A549 (cell line): ENCODE measurements at regions not wholly inside any gene's neighbourhood (a gene's known extent, or its start where the extent isn't known, plus 50 kb on each side); places are given as distances from the start of the nearest gene placed in this dataset.

Source experiments
- ATAC-seq, 2 experiments: fragments of 200-7000 bp in 1 of 2; fragments of >200 bp in 1 of 2; cut with Nextera tagmentation in 1 of 2; cut with Tn5 transposase in 1 of 2; 3 replicates each; pipeline versions ENCODE4 v1.8.0 to v1.9.1; 2018 to 2020; ENCODE audit warnings: mild to moderate bottlenecking in 1 of 2, moderate library complexity in 1 of 2
- CTCF ChIA-PET: fragments of 300-600 bp; sonication (Branson Sonifier 250); formaldehyde crosslinking; extraction: SDS; loops from one replicate; lab custom pipeline; 2021; ENCODE audit warnings: antibody characterized with exemption, inconsistent platforms; lab: Yijun Ruan, JAX
- POLR2A ChIA-PET: fragments of 350-600 bp; formaldehyde crosslinking; extraction: SDS; loops from one replicate; lab custom pipeline; 2021; ENCODE audit warnings: antibody characterized with exemption, inconsistent platforms; lab: Yijun Ruan, JAX
- DNase-seq, 2 experiments: peaks; one replicate each; pipeline versions ENCODE4 v3.0.0 to v3.0.0-alpha.2; 2011 to 2016; ENCODE audit warnings: low read depth in 1 of 2, low spot score in 1 of 2
- FAIRE-seq: peaks from 2 replicates; lab custom pipeline; 2011; peaks lifted over from hg19 to GRCh38; lab: Jason Lieb, UNC
- H3K27ac ChIP-seq, 2 experiments: fragments of >200 bp; sonication (Bioruptor Twin); formaldehyde crosslinking; 3 replicates each; pipeline ENCODE4 v1.5.1; 2016 to 2017
- H3K4me1 ChIP-seq: fragments of >200 bp; sonication (Bioruptor Twin); formaldehyde crosslinking; 3 replicates; pipeline ENCODE4 v1.6.1; 2016
- H3K4me2 ChIP-seq: fragments of >200 bp; sonication (Bioruptor Twin); formaldehyde crosslinking; 3 replicates; pipeline ENCODE4 v1.6.1; 2016
- H3K4me3 ChIP-seq: fragments of >200 bp; sonication (Bioruptor Twin); formaldehyde crosslinking; 3 replicates; pipeline ENCODE4 v1.5.1; 2016
- H3K9me3 ChIP-seq: fragments of >200 bp; sonication (Bioruptor Twin); formaldehyde crosslinking; 3 replicates; pipeline ENCODE4 v1.6.1; 2016
- ATOH8 ChIP-seq: fragments of 250-450 bp; sonication (Bioruptor Pico); IDR thresholded peaks from 2 replicates; pipeline ENCODE4 v1.5.0; 2020; ENCODE audit warnings: low read depth, mild to moderate bottlenecking, moderate library complexity
- CBX2 ChIP-seq: fragments of 200-600 bp; sonication (generic); IDR thresholded peaks from 2 replicates; pipeline ENCODE4 v1.6.1; 2016; ENCODE audit warnings: low read depth, mild to moderate bottlenecking, borderline replicate concordance
- CEBPB ChIP-seq, 2 experiments: fragments of >200 bp in 1 of 2; sonication (Bioruptor Twin) in 1 of 2; formaldehyde crosslinking in 1 of 2; IDR thresholded peaks; 2 replicates each; pipeline ENCODE4 v1.6.1; 2012 to 2016
- E2F6 ChIP-seq: IDR thresholded peaks from 2 replicates; pipeline ENCODE4 v1.6.1; 2012; ENCODE audit warnings: low read depth, borderline replicate concordance
- EHF ChIP-seq: fragments of 250-450 bp; sonication (Bioruptor Pico); IDR thresholded peaks from 2 replicates; pipeline ENCODE4 v1.5.0; 2020; ENCODE audit warnings: mild to moderate bottlenecking
- FOSB ChIP-seq: fragments of 250-450 bp; sonication (Bioruptor Pico); IDR thresholded peaks from 2 replicates; pipeline ENCODE4 v1.5.0; 2020; ENCODE audit warnings: mild to moderate bottlenecking, moderate library complexity
- FOXS1 ChIP-seq: fragments of 250-450 bp; sonication (Bioruptor Pico); IDR thresholded peaks from 2 replicates; pipeline ENCODE4 v1.5.0; 2020; ENCODE audit warnings: mild to moderate bottlenecking, moderate library complexity
- GATA3 ChIP-seq: IDR thresholded peaks from 2 replicates; pipeline ENCODE4 v1.6.1; 2012; ENCODE audit warnings: borderline replicate concordance
- HOXA7 ChIP-seq: fragments of 250-450 bp; sonication (Bioruptor Pico); IDR thresholded peaks from 2 replicates; pipeline ENCODE4 v1.5.0; 2020; ENCODE audit warnings: mild to moderate bottlenecking, moderate library complexity
- HOXB13 ChIP-seq: fragments of 250-450 bp; sonication (Bioruptor Pico); IDR thresholded peaks from 2 replicates; pipeline ENCODE4 v1.5.0; 2020; ENCODE audit warnings: low read depth, mild to moderate bottlenecking, moderate library complexity
- HOXB5 ChIP-seq: fragments of 250-450 bp; sonication (Bioruptor Pico); IDR thresholded peaks from 2 replicates; pipeline ENCODE4 v1.5.0; 2020; ENCODE audit warnings: mild to moderate bottlenecking, moderate library complexity
- JUN ChIP-seq, 2 experiments: fragments of >200 bp; sonication (Bioruptor Twin); formaldehyde crosslinking; IDR thresholded peaks; 2 replicates in 1 of 2; 3 replicates in 1 of 2; pipeline ENCODE4 v1.6.1; 2016 to 2017
- KDM1A ChIP-seq: fragments of 200-600 bp; sonication (generic); IDR thresholded peaks from 2 replicates; pipeline ENCODE4 v1.6.1; 2016; ENCODE audit warnings: low read depth, mild to moderate bottlenecking
- MAFK ChIP-seq: fragments of 450-650 bp; IDR thresholded peaks from 2 replicates; pipeline ENCODE4 v1.6.1; 2014; ENCODE audit not compliant: partially characterized antibody
- MYC ChIP-seq: IDR thresholded peaks from 2 replicates; pipeline ENCODE4 v1.6.1; 2012; ENCODE audit warnings: mild to moderate bottlenecking, inconsistent platforms, low read length, improper control_type of control experiment, borderline replicate concordance
- NR3C1 ChIP-seq: fragments of >200 bp; sonication (Bioruptor Twin); formaldehyde crosslinking; IDR thresholded peaks from 3 replicates; pipeline ENCODE4 v1.6.1; 2017
- POLR2A ChIP-seq: IDR thresholded peaks from 2 replicates; pipeline ENCODE4 v1.6.1; 2012; ENCODE audit warnings: mild to moderate bottlenecking, low read length
- POLR2AphosphoS2 ChIP-seq: conservative IDR thresholded peaks from 2 replicates; pipeline ENCODE4 v1.6.1; 2012; ENCODE audit warnings: low read length, improper control_type of control experiment, inconsistent platforms
- REST ChIP-seq: fragments of 200-600 bp; sonication (generic); IDR thresholded peaks from 2 replicates; pipeline ENCODE4 v1.6.1; 2016; ENCODE audit warnings: antibody characterized with exemption, mild to moderate bottlenecking, moderate library complexity
- RFX5 ChIP-seq: fragments of 450-650 bp; IDR thresholded peaks from 2 replicates; pipeline ENCODE4 v1.7.1; 2014; ENCODE audit warnings: antibody characterized with exemption, mild to moderate bottlenecking, moderate library complexity
- RNF2 ChIP-seq: fragments of 200-600 bp; sonication (generic); IDR thresholded peaks from 2 replicates; pipeline ENCODE4 v1.6.1; 2016; ENCODE audit warnings: low read depth, mild to moderate bottlenecking, antibody characterized with exemption, moderate library complexity, borderline replicate concordance
- SMC3 ChIP-seq: fragments of >200 bp; sonication (Bioruptor Twin); formaldehyde crosslinking; IDR thresholded peaks from 3 replicates; pipeline ENCODE4 v1.6.1; 2018; ENCODE audit warnings: inconsistent platforms
- USF2 ChIP-seq: fragments of 450-650 bp; IDR thresholded peaks from 2 replicates; pipeline ENCODE4 v1.6.1; 2014; ENCODE audit warnings: antibody characterized with exemption
- ZC3H11A ChIP-seq: fragments of 450-650 bp; IDR thresholded peaks from 2 replicates; pipeline ENCODE4 v1.6.1; 2014; ENCODE audit warnings: antibody characterized with exemption, mild to moderate bottlenecking
- ZNF302 ChIP-seq: fragments of 250-450 bp; sonication (Bioruptor Pico); IDR thresholded peaks from 2 replicates; pipeline ENCODE4 v1.9.0; 2021; ENCODE audit warnings: inconsistent platforms, mild to moderate bottlenecking, moderate library complexity
- ZSCAN20 ChIP-seq: fragments of 250-450 bp; sonication (Bioruptor Pico); IDR thresholded peaks from 2 replicates; pipeline ENCODE4 v1.8.0; 2022; ENCODE audit warnings: mild to moderate bottlenecking, moderate library complexity
- whole genome bisulfite sequencing: methylation state at CpG from one replicate; pipeline ENCODE4 v1.1.6; 2017; ENCODE audit errors: missing lambda C conversion rate; 5-methylcytosine and 5-hydroxymethylcytosine counted together
- TF ChIP-seq, protein P1 (sequence below): IDR thresholded peaks from 2 replicates; pipeline ENCODE4 v1.6.1; 2012
- TF ChIP-seq, protein P2 (sequence below): fragments of >200 bp; sonication (Bioruptor Twin); formaldehyde crosslinking; IDR thresholded peaks from 2 replicates; pipeline ENCODE4 v1.6.1; 2016
- TF ChIP-seq, protein P3 (sequence below): fragments of 250-450 bp; sonication (Bioruptor Pico); IDR thresholded peaks from 2 replicates; pipeline ENCODE4 v1.5.0; 2021; ENCODE audit warnings: mild to moderate bottlenecking, moderate library complexity, borderline replicate concordance

- TF ChIP-seq, protein P1, sequence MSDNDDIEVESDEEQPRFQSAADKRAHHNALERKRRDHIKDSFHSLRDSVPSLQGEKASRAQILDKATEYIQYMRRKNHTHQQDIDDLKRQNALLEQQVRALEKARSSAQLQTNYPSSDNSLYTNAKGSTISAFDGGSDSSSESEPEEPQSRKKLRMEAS: no peak
- TF ChIP-seq, protein P2, sequence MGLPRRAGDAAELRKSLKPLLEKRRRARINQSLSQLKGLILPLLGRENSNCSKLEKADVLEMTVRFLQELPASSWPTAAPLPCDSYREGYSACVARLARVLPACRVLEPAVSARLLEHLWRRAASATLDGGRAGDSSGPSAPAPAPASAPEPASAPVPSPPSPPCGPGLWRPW: no peak
- TF ChIP-seq REST: no peak
- TF ChIP-seq USF2: no peak
- no peak for TF ChIP-seq KDM1A
These were observed 127.0 kb upstream of the CCDC54 start (continued) for GRCh38 chr3:107250221-107250620.

- 90% methylated on average over 5 of the region's 5 CpGs for WGBS
These were observed 125.4 kb upstream of the CCDC54 start for GRCh38 chr3:107251819-107252218.

DNA sequence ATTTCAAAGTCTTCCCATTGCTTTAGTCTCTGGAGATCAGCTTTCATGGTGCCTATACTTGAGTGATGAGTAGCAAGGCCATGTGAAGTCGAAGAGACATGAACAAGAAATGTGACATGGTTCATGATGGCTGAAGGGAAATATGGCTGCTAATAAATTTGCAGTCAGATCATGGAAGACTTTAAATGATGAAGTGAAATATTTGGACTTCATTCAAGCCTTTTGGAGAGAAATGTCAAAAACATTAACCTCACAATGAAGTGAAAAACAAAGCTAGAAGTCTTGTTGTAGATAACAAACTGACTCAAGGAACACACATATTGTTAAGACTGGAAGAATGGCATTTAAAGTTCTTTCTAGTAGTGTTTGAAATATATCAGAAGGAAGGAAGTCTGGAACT, 120.3 kb upstream of the CCDC54 start:
- Histone ChIP-seq H3K4me2 (no peak overlapping the region), H3K4me1 (no peaks in the 10 kb centered on the region), H3K27ac (no peak overlapping the region), H3K4me3 (no peak overlapping the region), H3K9me3 (no peaks in the 10 kb centered on the region)
- peak; percentile 7 for FAIRE-seq
- POLR2A ChIA-PET: interaction anchor here (0.6 kb wide), 1 partner anchor 173 kb away, joined by 3 read pairs; no protein-coding TSS in a partner anchor
- CTCF ChIA-PET: interaction anchor here (0.8 to 1.9 kb wide), 3 partner anchors 9 to 173 kb away, joined by 3 to 5 read pairs (median 3); no protein-coding TSS in a partner anchor
- no peak for DNase-seq
- WGBS: 0% methylated on average over 1 of the region's 1 CpG
- no peak for ATAC-seq
- TF ChIP-seq HOXA7 (CRISPR knock-in tag) (no peak), CBX2 (no peak), JUN (IDR thresholded peaks at IDR 0.05) (no peak), POLR2A (no peak), FOSB (no peak), SMC3 (no peak), CEBPB (IDR thresholded peaks at IDR 0.05) (no peak), HOXB5 (CRISPR knock-in tag) (no peak), RNF2 (no peak), POLR2AphosphoS2 (no peak), EHF (no peak), ZSCAN20 (CRISPR knock-in tag) (no peak), MYC (no peak), ZC3H11A (no peak), HOXB13 (CRISPR knock-in tag) (no peak), GATA3 (no peak)
- TF ChIP-seq, protein P3, sequence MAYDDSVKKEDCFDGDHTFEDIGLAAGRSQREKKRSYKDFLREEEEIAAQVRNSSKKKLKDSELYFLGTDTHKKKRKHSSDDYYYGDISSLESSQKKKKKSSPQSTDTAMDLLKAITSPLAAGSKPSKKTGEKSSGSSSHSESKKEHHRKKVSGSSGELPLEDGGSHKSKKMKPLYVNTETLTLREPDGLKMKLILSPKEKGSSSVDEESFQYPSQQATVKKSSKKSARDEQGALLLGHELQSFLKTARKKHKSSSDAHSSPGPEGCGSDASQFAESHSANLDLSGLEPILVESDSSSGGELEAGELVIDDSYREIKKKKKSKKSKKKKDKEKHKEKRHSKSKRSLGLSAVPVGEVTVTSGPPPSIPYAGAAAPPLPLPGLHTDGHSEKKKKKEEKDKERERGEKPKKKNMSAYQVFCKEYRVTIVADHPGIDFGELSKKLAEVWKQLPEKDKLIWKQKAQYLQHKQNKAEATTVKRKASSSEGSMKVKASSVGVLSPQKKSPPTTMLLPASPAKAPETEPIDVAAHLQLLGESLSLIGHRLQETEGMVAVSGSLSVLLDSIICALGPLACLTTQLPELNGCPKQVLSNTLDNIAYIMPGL (CRISPR knock-in tag): no peak

More at GRCh38 chr3:107251819-107252218, 125.4 kb upstream of the CCDC54 start:
- POLR2A ChIA-PET: no interaction called here
- ATAC-seq: no peak
- DNase-seq: no peak
- Histone ChIP-seq H3K27ac (no peak overlapping the region), H3K4me2 (no peak overlapping the region), H3K9me3 (no peaks in the 10 kb centered on the region), H3K4me3 (no peak overlapping the region)
- no peak for FAIRE-seq
- TF ChIP-seq ATOH8 (CRISPR knock-in tag) (no peak), EHF (no peak), E2F6 (no peak), RFX5 (no peak), GATA3 (no peak), MAFK (no peak), ZNF302 (CRISPR knock-in tag) (no peak), NR3C1 (no peak), FOXS1 (CRISPR knock-in tag) (no peak)
- TF ChIP-seq, protein P1: no peak
- TF ChIP-seq, all 56 proteins: peak for 0
- CTCF ChIA-PET: interaction anchor here (1.6 kb wide), 2 partner anchors 20 to 178 kb away, joined by 5 to 6 read pairs; no protein-coding TSS in a partner anchor
- H3K4me1 ChIP-seq: no peaks in the 10 kb centered on the region
